PC-3 (cell line): ENCODE measurements at regions not wholly inside any gene's neighbourhood (a gene's known extent, or its start where the extent isn't known, plus 50 kb on each side); places are given as distances from the start of the nearest gene placed in this dataset.

Experiments used
- CTCF ChIP-seq: fragments of 300-600 bp; sonication (generic); conservative IDR thresholded peaks from 2 replicates; pipeline ENCODE4 v1.5.1; 2017; ENCODE audit warnings: antibody characterized with exemption, low read depth, mild to moderate bottlenecking, low read length
- EZH2 ChIP-seq: fragments of 300-600 bp; sonication (generic); IDR thresholded peaks from one replicate; pipeline ENCODE4 v1.6.1; 2017; ENCODE audit warnings: antibody characterized with exemption, mild to moderate bottlenecking, low read length; ENCODE audit not compliant: unreplicated experiment
- EZH2phosphoT487 ChIP-seq: fragments of 300-600 bp; sonication (generic); IDR thresholded peaks from 2 replicates; pipeline ENCODE4 v1.6.1; 2018; ENCODE audit warnings: mild to moderate bottlenecking, antibody characterized with exemption, low read length, borderline replicate concordance

GRCh38 chr5:159486836-159487235, 156.5 kb upstream of the IL12B start:
- TF ChIP-seq EZH2 (no peak), CTCF (no peak), EZH2phosphoT487 (no peak)
